ENCODE measurements at regions not wholly inside any gene's neighbourhood (a gene's known extent, or its start where the extent isn't known, plus 50 kb on each side); places are given as distances from the start of the nearest gene placed in this dataset.

DNA sequence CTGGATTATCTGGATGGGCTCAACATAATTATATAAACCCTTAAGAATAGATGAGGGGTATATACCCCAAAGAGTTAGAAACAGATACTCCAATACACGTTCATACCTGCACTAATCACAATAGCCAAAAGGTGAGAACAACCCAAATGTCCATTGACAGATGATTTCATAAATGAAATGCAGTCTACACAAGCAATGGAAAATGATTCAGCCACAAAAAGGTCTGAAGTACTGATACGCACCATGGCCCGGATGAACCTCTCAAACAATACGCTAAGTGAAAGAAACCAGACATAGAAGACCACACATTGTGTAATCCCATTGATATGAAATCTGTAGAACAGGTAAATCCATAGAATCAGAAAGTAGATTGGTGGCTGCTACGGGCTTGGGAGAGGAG is 316.8 kb downstream of the LPIN1 start:
- Histone ChIP-seq H3K9me3 (ENCODE audit: insufficient read depth, low read length) (no peaks in the 10 kb centered on the region), H3K4me2 (ENCODE audit: low read length) (no peak overlapping the region), H3K27me3 (ENCODE audit: low read depth, low read length) (peaks cover 49% of the 10 kb centered on the region), H2AFZ (ENCODE audit: low read depth, low read length) (no peak overlapping the region), H3K4me1 (ENCODE audit: low read length) (peaks cover 7% of the 10 kb centered on the region), H4K20me1 (ENCODE audit: insufficient read depth, low read length) (no peaks in the 10 kb centered on the region), H3K27ac (ENCODE audit: low read length) (no peak overlapping the region), H3K9ac (ENCODE audit: low read length) (no peak overlapping the region), H3K79me2 (ENCODE audit: low read length) (no peaks in the 10 kb centered on the region), H3K4me3 (ENCODE audit: low read length) (no peak overlapping the region), H3K36me3 (replicated peaks; ENCODE audit: low read depth, low read length) (no peaks in the 10 kb centered on the region)
- TF ChIP-seq, protein P1, sequence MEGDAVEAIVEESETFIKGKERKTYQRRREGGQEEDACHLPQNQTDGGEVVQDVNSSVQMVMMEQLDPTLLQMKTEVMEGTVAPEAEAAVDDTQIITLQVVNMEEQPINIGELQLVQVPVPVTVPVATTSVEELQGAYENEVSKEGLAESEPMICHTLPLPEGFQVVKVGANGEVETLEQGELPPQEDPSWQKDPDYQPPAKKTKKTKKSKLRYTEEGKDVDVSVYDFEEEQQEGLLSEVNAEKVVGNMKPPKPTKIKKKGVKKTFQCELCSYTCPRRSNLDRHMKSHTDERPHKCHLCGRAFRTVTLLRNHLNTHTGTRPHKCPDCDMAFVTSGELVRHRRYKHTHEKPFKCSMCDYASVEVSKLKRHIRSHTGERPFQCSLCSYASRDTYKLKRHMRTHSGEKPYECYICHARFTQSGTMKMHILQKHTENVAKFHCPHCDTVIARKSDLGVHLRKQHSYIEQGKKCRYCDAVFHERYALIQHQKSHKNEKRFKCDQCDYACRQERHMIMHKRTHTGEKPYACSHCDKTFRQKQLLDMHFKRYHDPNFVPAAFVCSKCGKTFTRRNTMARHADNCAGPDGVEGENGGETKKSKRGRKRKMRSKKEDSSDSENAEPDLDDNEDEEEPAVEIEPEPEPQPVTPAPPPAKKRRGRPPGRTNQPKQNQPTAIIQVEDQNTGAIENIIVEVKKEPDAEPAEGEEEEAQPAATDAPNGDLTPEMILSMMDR (IDR thresholded peaks at IDR 0.05; ENCODE audit: low read depth, low read length): no peak
- TF ChIP-seq EZH2phosphoT487 (IDR thresholded peaks at IDR 0.05; ENCODE audit: low read depth): no peak

DNA sequence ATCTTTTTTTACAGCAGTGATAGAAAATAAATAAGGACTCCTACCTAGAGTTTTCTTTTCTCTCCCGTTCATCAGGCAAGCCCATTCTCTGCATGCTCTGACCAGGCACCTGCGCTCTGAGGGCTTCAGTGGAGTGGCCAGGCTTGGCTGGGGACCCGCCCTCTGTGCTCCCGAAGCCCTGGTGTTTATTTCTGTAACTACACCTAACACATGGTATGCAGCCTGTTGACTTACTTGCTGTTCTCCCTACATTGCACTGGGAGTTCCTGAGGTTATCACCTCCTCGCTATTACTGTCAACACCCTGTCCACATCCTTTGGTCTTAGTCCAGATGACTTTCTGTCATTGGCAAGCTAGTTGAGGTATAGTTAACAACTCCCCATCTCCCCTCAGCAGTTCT is 317.7 kb downstream of the LPIN1 start:
- Histone ChIP-seq H3K4me3 (ENCODE audit: low read length) (no peak overlapping the region), H4K20me1 (ENCODE audit: insufficient read depth, low read length) (no peaks in the 10 kb centered on the region), H2AFZ (ENCODE audit: low read depth, low read length) (no peak overlapping the region), H3K9ac (ENCODE audit: low read length) (no peak overlapping the region), H3K36me3 (replicated peaks; ENCODE audit: low read depth, low read length) (no peaks in the 10 kb centered on the region), H3K27me3 (ENCODE audit: low read depth, low read length) (peaks cover 43% of the 10 kb centered on the region), H3K4me2 (ENCODE audit: low read length) (no peak overlapping the region), H3K9me3 (ENCODE audit: insufficient read depth, low read length) (no peaks in the 10 kb centered on the region), H3K79me2 (ENCODE audit: low read length) (no peaks in the 10 kb centered on the region), H3K27ac (ENCODE audit: low read length) (no peak overlapping the region), H3K4me1 (ENCODE audit: low read length) (peaks cover 7% of the 10 kb centered on the region)
- TF ChIP-seq, protein P1 (IDR thresholded peaks at IDR 0.05; ENCODE audit: low read depth, low read length): no peak
- TF ChIP-seq EZH2phosphoT487 (IDR thresholded peaks at IDR 0.05; ENCODE audit: low read depth): no peak

- Histone ChIP-seq H3K27me3 (ENCODE audit: low read depth, low read length) (peaks cover 38% of the 10 kb centered on the region), H3K9ac (ENCODE audit: low read length) (no peak overlapping the region), H3K9me3 (ENCODE audit: insufficient read depth, low read length) (no peaks in the 10 kb centered on the region), H3K79me2 (ENCODE audit: low read length) (no peaks in the 10 kb centered on the region), H3K4me2 (ENCODE audit: low read length) (no peak overlapping the region), H4K20me1 (ENCODE audit: insufficient read depth, low read length) (no peaks in the 10 kb centered on the region), H3K4me3 (ENCODE audit: low read length) (no peak overlapping the region), H3K27ac (ENCODE audit: low read length) (no peak overlapping the region), H2AFZ (ENCODE audit: low read depth, low read length) (no peak overlapping the region), H3K36me3 (replicated peaks; ENCODE audit: low read depth, low read length) (no peaks in the 10 kb centered on the region), H3K4me1 (ENCODE audit: low read length) (peaks cover 10% of the 10 kb centered on the region)
- no peak for TF ChIP-seq EZH2phosphoT487 (IDR thresholded peaks at IDR 0.05; ENCODE audit: low read depth)
Measured at GRCh38 chr2:12066116-12066515, 319.7 kb downstream of the LPIN1 start.

DNA sequence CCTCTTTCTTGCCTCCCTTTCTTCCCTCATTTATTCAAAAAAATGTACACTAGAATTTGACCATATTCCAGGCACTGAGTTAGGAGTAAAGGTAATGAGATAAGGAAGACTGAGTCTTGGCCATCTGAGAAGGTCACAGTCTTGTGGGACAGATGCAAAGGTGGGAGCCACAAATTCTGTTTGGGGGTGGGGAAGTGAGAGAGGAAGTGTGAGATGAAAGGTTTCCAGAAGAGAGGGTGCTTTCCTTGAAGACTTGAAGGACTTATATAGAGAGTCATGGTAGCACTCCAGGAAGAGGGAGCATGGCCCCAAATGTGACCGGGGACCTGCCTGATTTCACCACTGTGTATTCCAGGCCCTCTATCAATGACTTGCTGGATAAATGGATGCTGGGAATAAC is 320.6 kb downstream of the LPIN1 start:
- H2AFZ ChIP-seq (ENCODE audit: low read depth, low read length): no peak overlapping the region
- no peaks in the 10 kb centered on the region for H3K36me3 ChIP-seq (replicated peaks; ENCODE audit: low read depth, low read length)
- no peak overlapping the region for H3K27ac ChIP-seq (ENCODE audit: low read length)
- no peaks in the 10 kb centered on the region for H4K20me1 ChIP-seq (ENCODE audit: insufficient read depth, low read length)
- peaks cover 34% of the 10 kb centered on the region for H3K27me3 ChIP-seq (ENCODE audit: low read depth, low read length)
- H3K4me1 ChIP-seq (ENCODE audit: low read length): peaks cover 15% of the 10 kb centered on the region
- TF ChIP-seq EZH2phosphoT487 (IDR thresholded peaks at IDR 0.05; ENCODE audit: low read depth): no peak
- TF ChIP-seq, protein P1 (IDR thresholded peaks at IDR 0.05; ENCODE audit: low read depth, low read length): no peak
- no peak overlapping the region for H3K4me2 ChIP-seq (ENCODE audit: low read length)
- no peak overlapping the region for H3K9ac ChIP-seq (ENCODE audit: low read length)
- H3K79me2 ChIP-seq (ENCODE audit: low read length): no peaks in the 10 kb centered on the region
- no peaks in the 10 kb centered on the region for H3K9me3 ChIP-seq (ENCODE audit: insufficient read depth, low read length)
- no peak overlapping the region for H3K4me3 ChIP-seq (ENCODE audit: low read length)
